Colonic mucosa (tissue), 4 donors: ENCODE measurements at regions not wholly inside any gene's neighbourhood (a gene's known extent, or its start where the extent isn't known, plus 50 kb on each side); places are given as distances from the start of the nearest gene placed in this dataset.

Source experiments
- DNase-seq: peaks from one replicate; pipeline ENCODE4 v3.0.0-alpha.2; 2020
- H3K27ac ChIP-seq: fragments of 200-600 bp; one replicate; pipeline ENCODE4 v1.8.0; 2021
- H3K27me3 ChIP-seq: fragments of 200-600 bp; one replicate; pipeline ENCODE4 v1.8.0; 2021
- H3K36me3 ChIP-seq: fragments of 200-600 bp; one replicate; pipeline ENCODE4 v1.8.0; 2021
- H3K4me1 ChIP-seq: fragments of 200-600 bp; one replicate; pipeline ENCODE4 v1.8.0; 2021; ENCODE audit warnings: mild to moderate bottlenecking
- H3K4me3 ChIP-seq: fragments of 200-600 bp; one replicate; pipeline ENCODE4 v1.8.0; 2021
- H3K9ac ChIP-seq, 2 donors: one replicate each; pipeline ENCODE4 v1.7.0; 2013; ENCODE audit warnings: control low read depth in 2 of 2, low read depth in 2 of 2, low read length in 2 of 2
- H3K9me3 ChIP-seq: fragments of 200-600 bp; one replicate; pipeline ENCODE4 v1.8.0; 2021
- intact Hi-C: fragments of 100-400 bp; cut with DNase I; formaldehyde crosslinking; loops from one replicate; pipeline ENCODE4 v1.14.1; 2022
- TF ChIP-seq, protein P1 (sequence below): fragments of 200-600 bp; IDR thresholded peaks from one replicate; pipeline ENCODE4 v1.8.0; 2022; ENCODE audit warnings: antibody characterized with exemption, mild to moderate bottlenecking
- donor health status: healthy.
- donor health status: DM: no; HTN: no; CAD: no.
- donor health status: DM: no; HTN: no; CAD: no.

DNA sequence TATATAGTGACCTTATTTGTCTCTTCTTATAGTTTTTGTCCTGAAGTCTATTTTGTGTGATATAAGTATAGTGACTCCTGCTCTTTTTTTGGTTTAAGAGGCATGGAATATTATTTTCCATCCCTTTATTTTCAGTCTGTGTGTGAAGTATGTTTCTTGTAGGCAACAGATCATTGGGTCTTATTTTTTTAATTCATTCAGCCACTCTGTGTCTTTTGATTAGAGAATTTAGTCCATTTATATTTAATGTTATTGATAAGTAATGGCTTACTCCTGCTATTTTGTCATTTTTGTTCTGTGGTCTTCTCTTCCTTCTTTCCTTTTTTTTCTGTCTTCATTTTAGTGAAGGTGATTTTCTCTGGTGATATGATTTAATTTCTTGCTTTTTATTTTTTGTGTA lies 51.4 kb upstream of the TOP1 start:
- no peak overlapping the region for H3K27ac ChIP-seq
- H3K4me3 ChIP-seq, result no peak overlapping the region
- TF ChIP-seq, protein P1, sequence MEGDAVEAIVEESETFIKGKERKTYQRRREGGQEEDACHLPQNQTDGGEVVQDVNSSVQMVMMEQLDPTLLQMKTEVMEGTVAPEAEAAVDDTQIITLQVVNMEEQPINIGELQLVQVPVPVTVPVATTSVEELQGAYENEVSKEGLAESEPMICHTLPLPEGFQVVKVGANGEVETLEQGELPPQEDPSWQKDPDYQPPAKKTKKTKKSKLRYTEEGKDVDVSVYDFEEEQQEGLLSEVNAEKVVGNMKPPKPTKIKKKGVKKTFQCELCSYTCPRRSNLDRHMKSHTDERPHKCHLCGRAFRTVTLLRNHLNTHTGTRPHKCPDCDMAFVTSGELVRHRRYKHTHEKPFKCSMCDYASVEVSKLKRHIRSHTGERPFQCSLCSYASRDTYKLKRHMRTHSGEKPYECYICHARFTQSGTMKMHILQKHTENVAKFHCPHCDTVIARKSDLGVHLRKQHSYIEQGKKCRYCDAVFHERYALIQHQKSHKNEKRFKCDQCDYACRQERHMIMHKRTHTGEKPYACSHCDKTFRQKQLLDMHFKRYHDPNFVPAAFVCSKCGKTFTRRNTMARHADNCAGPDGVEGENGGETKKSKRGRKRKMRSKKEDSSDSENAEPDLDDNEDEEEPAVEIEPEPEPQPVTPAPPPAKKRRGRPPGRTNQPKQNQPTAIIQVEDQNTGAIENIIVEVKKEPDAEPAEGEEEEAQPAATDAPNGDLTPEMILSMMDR, result no peak
- intact Hi-C loops, result no loop called here
- DNase-seq, result no peak
- H3K4me1 ChIP-seq, result no peaks in the 10 kb centered on the region
- H3K9me3 ChIP-seq, result no peaks in the 10 kb centered on the region
- H3K9ac ChIP-seq, result no peak overlapping the region
- H3K36me3 ChIP-seq, result no peaks in the 10 kb centered on the region
- H3K27me3 ChIP-seq, result no peaks in the 10 kb centered on the region

DNA sequence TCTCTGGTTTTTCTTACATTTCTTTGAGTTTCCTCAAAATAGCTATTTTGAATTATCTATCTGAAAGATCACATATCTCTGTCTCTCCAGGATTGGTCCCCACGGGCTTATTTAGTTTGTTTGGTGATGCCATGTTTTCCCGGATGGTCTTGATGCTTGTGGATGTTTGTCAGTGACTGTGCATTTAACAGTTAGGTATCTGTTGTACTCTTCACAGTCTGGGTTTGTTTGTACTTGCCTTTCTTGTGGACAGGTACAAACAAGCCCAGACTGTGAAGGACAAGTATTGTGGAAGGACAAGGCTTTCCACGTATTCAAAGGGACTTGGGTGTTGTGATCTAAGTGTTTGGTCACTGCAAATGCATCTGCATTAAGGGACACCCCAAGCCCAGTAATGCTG lies 49.9 kb upstream of the TOP1 start:
- no peak for DNase-seq
- no peak overlapping the region for H3K27ac ChIP-seq
- H3K4me3 ChIP-seq, result no peak overlapping the region
- intact Hi-C loops, result no loop called here
- H3K27me3 ChIP-seq, result no peaks in the 10 kb centered on the region
- no peaks in the 10 kb centered on the region for H3K36me3 ChIP-seq
- TF ChIP-seq, protein P1, result no peak
- no peaks in the 10 kb centered on the region for H3K4me1 ChIP-seq
- no peaks in the 10 kb centered on the region for H3K9me3 ChIP-seq
- no peak overlapping the region for H3K9ac ChIP-seq
